NCI-H226 (cell line): ENCODE measurements at regions not wholly inside any gene's neighbourhood (a gene's known extent, or its start where the extent isn't known, plus 50 kb on each side); places are given as distances from the start of the nearest gene placed in this dataset.

Experiments used
- DNase-seq: peaks from one replicate; pipeline ENCODE4 v3.0.0-alpha.2; 2015

DNA sequence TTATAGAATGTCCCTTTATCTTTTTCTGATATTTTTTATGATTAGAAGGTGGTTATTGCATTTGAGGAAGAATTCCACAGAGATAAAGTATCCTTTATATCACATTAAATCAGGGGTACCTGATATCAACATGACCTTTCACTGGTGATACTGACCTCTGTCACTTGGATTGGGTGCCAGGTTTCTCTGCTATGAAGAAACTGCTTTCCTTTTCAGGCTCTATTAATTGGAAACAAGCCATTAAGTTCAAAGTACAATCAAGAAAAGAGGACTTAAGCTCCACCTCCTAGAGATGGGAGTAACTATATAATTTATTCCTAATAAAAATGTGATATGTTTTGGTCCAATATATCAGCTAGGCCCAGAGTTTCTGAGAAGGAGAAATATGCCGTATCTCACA is 514.6 kb upstream of the TYRP1 start:
- no peak for DNase-seq

- DNase-seq: no peak
These were observed 510.4 kb upstream of the TYRP1 start for GRCh38 chr9:12182806-12183205.

DNA sequence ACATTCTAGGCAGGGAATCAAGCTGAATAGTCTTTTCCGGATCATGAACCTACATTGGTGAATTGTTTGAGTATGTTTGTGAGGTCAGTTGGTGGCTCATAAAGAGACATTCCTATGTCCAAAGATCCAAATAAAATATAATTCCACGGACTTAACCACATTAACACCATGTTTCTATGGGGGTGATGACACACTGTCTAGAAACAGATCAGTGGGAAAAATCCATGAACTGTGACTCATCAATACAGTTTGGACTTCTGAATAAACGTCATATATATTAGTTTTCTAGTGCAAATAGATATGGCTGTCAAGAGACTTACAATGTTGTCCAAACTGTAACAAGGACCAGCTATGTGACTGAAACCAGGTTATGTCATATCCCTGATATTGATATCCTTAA is 509.9 kb upstream of the TYRP1 start:
- no peak for DNase-seq

GRCh38 chr9:12185856-12186255 is 507.3 kb upstream of the TYRP1 start:
- DNase-seq: no peak

DNA sequence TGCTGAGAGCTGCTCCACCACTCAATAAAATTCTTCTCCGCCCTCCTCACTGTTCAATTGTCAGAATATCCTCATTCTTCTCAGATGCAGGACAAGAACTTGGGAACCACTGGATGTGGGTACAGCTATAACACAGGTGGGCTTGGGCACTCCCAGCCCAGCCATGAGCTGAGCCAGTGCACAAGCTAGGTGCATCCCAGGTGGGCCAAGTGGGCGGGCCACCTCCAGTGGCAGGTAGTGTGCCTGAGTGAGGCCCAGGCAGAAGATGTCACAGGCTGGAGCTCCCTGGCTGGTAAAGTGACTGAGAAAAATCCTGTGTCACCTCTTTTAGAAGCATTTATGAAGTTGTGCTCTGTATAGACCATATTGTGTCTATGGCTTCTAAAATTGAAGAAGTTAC is 501.6 kb upstream of the TYRP1 start:
- no peak for DNase-seq

DNA sequence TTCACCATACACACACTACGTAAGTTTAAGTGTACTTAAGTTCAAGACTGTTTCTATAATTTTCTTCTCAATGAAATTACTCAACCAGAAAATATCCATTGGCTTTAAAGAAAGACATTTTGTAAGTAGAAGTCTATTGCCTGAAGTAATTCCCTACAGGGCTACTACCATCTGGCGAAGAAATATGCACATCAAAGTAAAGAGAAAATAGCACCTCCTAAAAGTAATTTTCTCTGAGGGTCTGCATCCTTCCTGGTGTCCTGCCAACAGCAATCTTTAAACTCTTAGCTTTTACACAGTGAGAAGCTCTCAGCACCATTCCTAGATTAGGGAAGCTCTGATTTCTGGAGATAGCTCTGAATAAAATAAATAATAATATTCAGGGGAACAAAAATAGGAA is 498.5 kb upstream of the TYRP1 start:
- DNase-seq: no peak

- DNase-seq: no peak
These were observed 497.7 kb upstream of the TYRP1 start for GRCh38 chr9:12195456-12195855.

DNA sequence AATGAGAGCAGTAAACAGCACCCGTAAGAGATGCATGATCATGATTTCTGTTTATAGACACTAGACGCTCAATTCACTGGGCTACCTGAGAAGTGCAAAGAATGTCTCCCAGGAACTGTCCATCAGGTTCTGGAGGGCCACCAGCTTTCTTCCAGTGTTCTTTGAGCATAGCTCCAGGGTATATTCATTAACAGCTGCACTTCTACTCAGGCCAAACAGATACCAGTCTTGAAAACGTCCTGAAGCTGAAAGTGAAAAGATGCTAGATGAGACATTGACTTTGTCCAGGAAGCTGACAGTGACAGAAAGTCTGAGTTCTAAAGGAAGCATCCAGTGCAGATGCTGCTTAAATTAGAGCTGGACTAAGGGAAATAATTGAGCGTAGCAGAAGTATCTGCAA is 488.7 kb upstream of the TYRP1 start:
- no peak for DNase-seq

GRCh38 chr9:12212860-12213259 is 480.3 kb upstream of the TYRP1 start:
- no peak for DNase-seq

GRCh38 chr9:12221470-12221869 is 471.7 kb upstream of the TYRP1 start:
- no peak for DNase-seq

GRCh38 chr9:12224449-12224848 is 468.7 kb upstream of the TYRP1 start:
- DNase-seq: no peak

DNA sequence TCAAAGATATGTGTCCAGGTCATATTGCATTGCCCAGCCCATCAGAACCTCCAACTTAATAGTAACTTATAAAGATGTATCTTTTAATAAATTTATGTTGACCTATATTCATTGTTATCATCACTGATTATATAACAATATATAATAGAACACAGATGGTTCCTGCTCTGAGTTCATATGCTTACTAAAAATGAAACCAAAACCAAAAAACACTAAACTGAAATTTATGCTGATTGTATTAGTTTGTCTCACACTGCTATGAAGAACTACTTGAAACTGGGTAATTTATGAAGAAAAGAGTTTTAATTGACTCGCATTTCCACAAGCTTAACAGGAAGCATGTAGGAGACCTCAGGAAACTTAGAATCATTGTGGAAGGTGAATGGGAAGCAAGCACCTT is 462.5 kb upstream of the TYRP1 start:
- DNase-seq: no peak

GRCh38 chr9:12231832-12232231 is 461.4 kb upstream of the TYRP1 start:
- no peak for DNase-seq

GRCh38 chr9:12232836-12233235 is 460.3 kb upstream of the TYRP1 start:
- DNase-seq: no peak

GRCh38 chr9:12253941-12254340 is 439.2 kb upstream of the TYRP1 start:
- no peak for DNase-seq

DNA sequence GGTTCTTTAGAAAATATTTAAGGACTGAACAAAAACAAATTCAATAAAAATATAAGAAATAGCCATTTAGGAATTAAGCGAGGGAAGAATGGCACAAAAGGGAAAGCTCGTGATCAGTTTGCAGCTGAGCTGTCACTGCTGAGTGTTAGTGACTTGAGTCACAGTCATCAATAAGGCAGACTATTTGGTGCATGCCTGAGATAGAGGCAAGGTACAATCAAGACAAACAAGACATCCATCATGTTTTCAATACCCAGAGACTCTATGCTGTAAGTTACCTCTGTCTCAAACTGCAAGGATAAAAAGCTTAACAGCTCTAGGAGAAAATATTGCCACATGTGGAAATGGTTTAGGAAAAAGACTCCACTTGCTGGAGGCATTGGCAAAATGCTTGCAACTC is 426.4 kb upstream of the TYRP1 start:
- DNase-seq: no peak

GRCh38 chr9:12271421-12271891 is 421.7 kb upstream of the TYRP1 start:
- DNase-seq: no peak

DNA sequence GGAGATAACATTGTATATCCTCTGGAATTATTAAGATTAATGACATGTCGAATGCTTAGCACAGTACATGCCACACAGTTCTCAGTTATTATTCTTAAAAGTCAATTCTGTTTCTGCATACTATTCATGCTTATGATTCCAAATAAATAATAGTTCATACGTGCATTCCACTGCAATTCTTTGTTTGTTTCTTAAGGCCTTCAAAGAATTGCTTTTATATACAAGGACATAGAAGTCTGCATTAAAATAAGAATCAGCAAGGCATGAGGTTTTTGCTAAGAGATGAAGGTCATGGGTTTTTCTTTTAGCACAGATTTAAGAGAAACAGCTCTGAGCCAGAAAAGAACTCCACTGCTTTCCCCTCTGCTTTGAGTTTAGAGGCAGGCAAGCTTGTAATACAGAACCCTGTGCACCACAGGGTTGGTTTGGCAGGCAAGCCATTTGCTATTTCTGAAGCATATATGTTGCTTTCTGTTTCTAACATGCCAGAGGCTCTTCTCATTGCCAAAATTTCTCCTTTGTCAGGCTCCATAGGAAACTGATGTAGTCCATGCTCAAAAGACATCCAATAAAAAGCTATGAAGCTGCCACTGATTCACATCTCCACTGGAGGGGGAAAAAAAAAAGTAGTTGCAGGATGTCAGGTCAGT is 420.6 kb upstream of the TYRP1 start:
- DNase-seq: no peak

- no peak for DNase-seq
These were observed 418.6 kb upstream of the TYRP1 start for GRCh38 chr9:12274577-12274976.

DNA sequence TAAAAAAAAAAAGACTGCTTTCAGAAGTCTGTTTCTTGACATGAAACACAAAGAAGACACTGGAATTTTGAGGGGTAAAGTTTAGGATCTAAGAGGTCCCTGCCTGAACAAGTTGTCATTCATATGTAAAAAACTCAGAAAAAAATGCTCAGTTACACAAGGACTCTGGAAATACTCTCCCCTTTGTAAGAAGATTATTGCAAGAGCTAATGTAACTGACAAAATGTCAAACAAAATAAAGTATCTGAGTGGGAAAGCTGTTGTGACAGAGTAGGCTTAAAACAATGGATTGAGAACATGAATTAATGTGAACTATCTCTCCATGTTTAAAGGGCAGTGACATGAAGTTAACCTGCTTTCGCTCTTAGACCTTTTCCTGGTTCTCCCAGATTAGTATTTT is 416.7 kb upstream of the TYRP1 start:
- no peak for DNase-seq

- no peak for DNase-seq
These were observed 403.5 kb upstream of the TYRP1 start for GRCh38 chr9:12289711-12290110.

DNA sequence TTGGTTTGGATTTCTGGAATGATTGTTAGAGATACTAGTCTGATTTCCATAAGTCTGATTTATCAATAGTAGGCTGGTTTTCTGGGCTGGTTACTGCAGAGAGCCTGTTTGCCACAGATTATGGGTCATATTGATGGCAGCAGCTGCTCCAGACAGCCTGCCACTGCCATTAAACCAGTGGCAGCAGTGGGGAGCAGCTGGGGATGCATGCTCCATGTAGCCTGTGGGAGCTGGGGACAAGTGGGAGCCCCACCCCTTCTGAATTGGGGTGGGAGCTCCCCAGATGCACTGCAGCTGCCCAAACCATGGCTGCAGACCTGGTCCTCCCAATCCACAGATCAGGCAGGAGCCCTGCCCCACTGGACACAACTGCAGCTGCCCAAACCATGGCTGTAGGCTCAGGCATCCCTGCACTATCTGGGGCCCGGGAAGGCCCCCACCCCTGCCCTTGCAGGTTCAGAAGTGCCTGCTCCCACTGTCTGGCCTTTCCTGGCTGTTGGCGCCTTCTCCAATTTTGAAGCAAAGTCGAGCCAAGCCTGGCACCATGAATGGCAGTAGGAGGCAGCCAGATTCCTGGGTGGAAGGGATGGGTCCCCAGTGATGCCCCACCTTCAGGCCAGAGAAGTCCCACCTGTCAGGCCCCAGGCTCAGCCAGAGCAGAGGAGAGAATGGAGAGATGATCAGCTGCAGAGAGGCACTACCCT is 402.9 kb upstream of the TYRP1 start:
- no peak for DNase-seq

DNA sequence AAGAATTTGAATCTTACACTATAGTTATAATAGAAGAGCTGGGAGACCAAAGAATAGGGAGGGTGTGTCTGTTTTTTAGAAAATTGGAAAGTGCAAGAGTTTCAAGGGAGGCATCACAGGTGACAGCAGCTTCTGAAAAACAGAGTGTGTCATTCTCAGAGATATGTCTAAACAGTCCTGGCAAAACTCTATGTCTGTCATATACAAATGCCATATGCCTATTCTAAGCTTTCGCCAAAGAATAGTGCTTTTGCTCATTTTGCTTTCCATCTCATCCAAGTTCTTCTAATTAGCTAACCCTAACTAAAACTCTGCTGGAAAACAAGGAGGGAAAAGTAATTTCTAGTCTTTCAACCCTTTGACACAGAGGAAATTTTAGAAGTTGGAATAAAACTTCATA is 388.0 kb upstream of the TYRP1 start:
- no peak for DNase-seq

- DNase-seq: no peak
These were observed 378.6 kb upstream of the TYRP1 start for GRCh38 chr9:12314589-12314988.
